Neural progenitor cell (in vitro differentiated cells): ENCODE measurements at regions not wholly inside any gene's neighbourhood (a gene's known extent, or its start where the extent isn't known, plus 50 kb on each side); places are given as distances from the start of the nearest gene placed in this dataset.

Source experiments
- DNase-seq: peaks from one replicate; pipeline ENCODE4 v3.0.0-alpha.2; 2016; ENCODE audit warnings: low spot score
- H2AFZ ChIP-seq: fragments of 200-600 bp; sonication (generic); replicated peaks from 2 replicates; pipeline ENCODE4 v1.6.1; 2016; ENCODE audit warnings: antibody characterized with exemption
- H3F3A ChIP-seq: fragments of 200-600 bp; sonication (generic); 2 replicates; pipeline ENCODE4 v1.6.1; 2016; ENCODE audit warnings: antibody characterized with exemption, low read depth
- H3K27ac ChIP-seq: fragments of 200-600 bp; sonication (generic); 2 replicates; pipeline ENCODE4 v1.5.1; 2016; ENCODE audit warnings: mild to moderate bottlenecking
- H3K27me3 ChIP-seq: fragments of 200-600 bp; sonication (generic); 2 replicates; pipeline ENCODE4 v1.6.1; 2016; ENCODE audit warnings: mild to moderate bottlenecking, moderate library complexity
- H3K36me3 ChIP-seq: fragments of 200-600 bp; sonication (generic); 2 replicates; pipeline ENCODE4 v1.5.1; 2016
- H3K4me1 ChIP-seq: fragments of 200-600 bp; sonication (generic); 2 replicates; pipeline ENCODE4 v1.6.1; 2016; ENCODE audit warnings: mixed run types
- H3K4me2 ChIP-seq: fragments of 200-600 bp; sonication (generic); 2 replicates; pipeline ENCODE4 v1.6.1; 2016
- H3K4me3 ChIP-seq: fragments of 200-600 bp; sonication (generic); 2 replicates; pipeline ENCODE4 v1.5.1; 2016
- H3K79me2 ChIP-seq: fragments of 200-600 bp; sonication (generic); 2 replicates; pipeline ENCODE4 v1.6.1; 2016; ENCODE audit warnings: low read depth
- H3K9ac ChIP-seq: fragments of 200-600 bp; sonication (generic); 2 replicates; pipeline ENCODE4 v1.6.1; 2016
- H3K9me3 ChIP-seq: fragments of 200-600 bp; sonication (generic); 2 replicates; pipeline ENCODE4 v1.5.1; 2016; ENCODE audit warnings: low read depth
- H4K20me1 ChIP-seq: fragments of 200-600 bp; sonication (generic); 2 replicates; pipeline ENCODE4 v1.6.1; 2016; ENCODE audit warnings: low read depth
- H3K27ac Mint-ChIP-seq: 3 replicates; pipeline ENCODE4 v1.8.0; 2021; ENCODE audit warnings: mixed read lengths
- H3K27me3 Mint-ChIP-seq: 2 replicates; pipeline ENCODE4 v1.8.0; 2022; ENCODE audit warnings: low read depth, mild to moderate bottlenecking, inconsistent platforms, moderate library complexity, mixed read lengths; ENCODE audit not compliant: insufficient read depth
- H3K36me3 Mint-ChIP-seq: 3 replicates; pipeline ENCODE4 v1.8.0; 2021; ENCODE audit warnings: mixed read lengths
- H3K4me1 Mint-ChIP-seq: 3 replicates; pipeline ENCODE4 v1.8.0; 2021; ENCODE audit warnings: mixed read lengths
- H3K4me3 Mint-ChIP-seq: 3 replicates; pipeline ENCODE4 v1.8.0; 2021; ENCODE audit warnings: mild to moderate bottlenecking, moderate library complexity, mixed read lengths
- H3K9me3 Mint-ChIP-seq: 3 replicates; pipeline ENCODE4 v1.8.0; 2020; ENCODE audit warnings: mixed read lengths
- EZH2 ChIP-seq: fragments of 200-600 bp; sonication (generic); IDR thresholded peaks from 2 replicates; pipeline ENCODE4 v1.6.1; 2017; ENCODE audit warnings: antibody characterized with exemption, mild to moderate bottlenecking, moderate library complexity
- EZH2phosphoT487 ChIP-seq: fragments of 200-600 bp; sonication (generic); IDR thresholded peaks from 2 replicates; pipeline ENCODE4 v1.6.1; 2017; ENCODE audit warnings: antibody characterized with exemption
- TF ChIP-seq, protein P1 (sequence below): fragments of 200-600 bp; sonication (generic); IDR thresholded peaks from 2 replicates; pipeline ENCODE4 v1.5.1; 2017; ENCODE audit warnings: antibody characterized with exemption, mild to moderate bottlenecking

DNA sequence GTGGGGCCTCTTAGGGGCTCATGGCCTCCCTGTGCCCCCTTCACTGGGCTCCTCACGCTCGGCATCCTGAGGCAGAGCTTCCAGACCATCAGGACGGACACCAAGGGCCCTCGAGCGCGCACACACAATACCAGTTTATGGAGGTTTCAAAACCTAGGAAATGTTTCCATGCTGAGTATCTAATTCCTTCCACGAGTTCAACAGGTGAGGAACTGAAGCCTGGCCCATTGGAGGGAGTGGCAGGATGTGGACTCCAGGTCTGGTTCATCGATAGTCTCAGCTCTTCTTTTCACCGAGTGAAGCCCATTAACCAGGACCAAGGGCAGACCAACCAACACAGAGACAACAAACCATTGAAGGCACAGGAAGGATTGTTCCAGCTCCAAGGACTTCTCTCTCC is 336.7 kb upstream of the SHH start:
- no peaks in the 10 kb centered on the region for H3K36me3 Mint-ChIP-seq
- H3K27ac Mint-ChIP-seq: no peak overlapping the region
- Histone ChIP-seq H3K27ac (no peak overlapping the region), H3K4me1 (no peaks in the 10 kb centered on the region), H3K79me2 (no peaks in the 10 kb centered on the region), H3K36me3 (no peaks in the 10 kb centered on the region), H3K4me3 (no peak overlapping the region), H3K27me3 (no peaks in the 10 kb centered on the region), H2AFZ (no peak overlapping the region), H3K9ac (no peak overlapping the region), H3K4me2 (no peak overlapping the region), H3F3A (no peaks in the 10 kb centered on the region), H4K20me1 (no peaks in the 10 kb centered on the region), H3K9me3 (no peaks in the 10 kb centered on the region)
- no peaks in the 10 kb centered on the region for H3K27me3 Mint-ChIP-seq
- H3K4me1 Mint-ChIP-seq: peaks cover 5% of the 10 kb centered on the region
- TF ChIP-seq EZH2phosphoT487: no peak
- TF ChIP-seq, protein P1, sequence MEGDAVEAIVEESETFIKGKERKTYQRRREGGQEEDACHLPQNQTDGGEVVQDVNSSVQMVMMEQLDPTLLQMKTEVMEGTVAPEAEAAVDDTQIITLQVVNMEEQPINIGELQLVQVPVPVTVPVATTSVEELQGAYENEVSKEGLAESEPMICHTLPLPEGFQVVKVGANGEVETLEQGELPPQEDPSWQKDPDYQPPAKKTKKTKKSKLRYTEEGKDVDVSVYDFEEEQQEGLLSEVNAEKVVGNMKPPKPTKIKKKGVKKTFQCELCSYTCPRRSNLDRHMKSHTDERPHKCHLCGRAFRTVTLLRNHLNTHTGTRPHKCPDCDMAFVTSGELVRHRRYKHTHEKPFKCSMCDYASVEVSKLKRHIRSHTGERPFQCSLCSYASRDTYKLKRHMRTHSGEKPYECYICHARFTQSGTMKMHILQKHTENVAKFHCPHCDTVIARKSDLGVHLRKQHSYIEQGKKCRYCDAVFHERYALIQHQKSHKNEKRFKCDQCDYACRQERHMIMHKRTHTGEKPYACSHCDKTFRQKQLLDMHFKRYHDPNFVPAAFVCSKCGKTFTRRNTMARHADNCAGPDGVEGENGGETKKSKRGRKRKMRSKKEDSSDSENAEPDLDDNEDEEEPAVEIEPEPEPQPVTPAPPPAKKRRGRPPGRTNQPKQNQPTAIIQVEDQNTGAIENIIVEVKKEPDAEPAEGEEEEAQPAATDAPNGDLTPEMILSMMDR: no peak
- no peak for TF ChIP-seq EZH2
- no peak for DNase-seq
- no peak overlapping the region for H3K4me3 Mint-ChIP-seq
- peaks cover 2% of the 10 kb centered on the region for H3K9me3 Mint-ChIP-seq

DNA sequence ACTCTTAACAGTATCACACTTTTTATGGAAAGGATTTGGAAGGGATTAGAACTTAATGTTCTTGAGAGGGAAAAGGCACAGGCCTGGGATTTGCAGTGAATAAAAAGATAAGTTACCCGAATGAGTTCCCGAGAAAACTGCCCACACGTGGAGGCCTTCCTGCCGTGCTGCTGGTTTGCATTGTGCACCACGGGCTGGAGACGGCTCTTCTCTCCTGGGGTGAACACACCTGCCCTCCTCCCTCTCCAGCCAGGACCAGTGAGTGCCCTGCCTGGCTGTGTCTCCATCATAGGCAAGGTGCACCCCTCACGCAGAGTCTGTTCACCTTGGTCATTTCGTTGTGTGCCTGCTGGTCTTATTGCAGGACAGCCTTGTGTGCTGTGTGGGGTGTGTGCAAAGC is 336.3 kb upstream of the SHH start:
- H3K4me2 ChIP-seq: no peak overlapping the region
- H3K9me3 ChIP-seq: no peaks in the 10 kb centered on the region
- H4K20me1 ChIP-seq: no peaks in the 10 kb centered on the region
- peaks cover 5% of the 10 kb centered on the region for H3K4me1 Mint-ChIP-seq
- no peaks in the 10 kb centered on the region for H3K36me3 ChIP-seq
- no peak for DNase-seq
- no peak overlapping the region for H2AFZ ChIP-seq
- H3K9ac ChIP-seq: no peak overlapping the region
- no peak overlapping the region for H3K4me3 ChIP-seq
- H3K36me3 Mint-ChIP-seq: no peaks in the 10 kb centered on the region
- H3K4me3 Mint-ChIP-seq: no peak overlapping the region
- no peaks in the 10 kb centered on the region for H3K4me1 ChIP-seq
- H3K27ac ChIP-seq: no peak overlapping the region
- TF ChIP-seq, protein P1: no peak
- no peak for TF ChIP-seq EZH2
- no peak for TF ChIP-seq EZH2phosphoT487
- no peaks in the 10 kb centered on the region for H3K79me2 ChIP-seq
- H3K27ac Mint-ChIP-seq: no peak overlapping the region
- H3K9me3 Mint-ChIP-seq: peaks cover 2% of the 10 kb centered on the region
- no peaks in the 10 kb centered on the region for H3K27me3 ChIP-seq
- H3K27me3 Mint-ChIP-seq: no peaks in the 10 kb centered on the region
- H3F3A ChIP-seq: no peaks in the 10 kb centered on the region

DNA sequence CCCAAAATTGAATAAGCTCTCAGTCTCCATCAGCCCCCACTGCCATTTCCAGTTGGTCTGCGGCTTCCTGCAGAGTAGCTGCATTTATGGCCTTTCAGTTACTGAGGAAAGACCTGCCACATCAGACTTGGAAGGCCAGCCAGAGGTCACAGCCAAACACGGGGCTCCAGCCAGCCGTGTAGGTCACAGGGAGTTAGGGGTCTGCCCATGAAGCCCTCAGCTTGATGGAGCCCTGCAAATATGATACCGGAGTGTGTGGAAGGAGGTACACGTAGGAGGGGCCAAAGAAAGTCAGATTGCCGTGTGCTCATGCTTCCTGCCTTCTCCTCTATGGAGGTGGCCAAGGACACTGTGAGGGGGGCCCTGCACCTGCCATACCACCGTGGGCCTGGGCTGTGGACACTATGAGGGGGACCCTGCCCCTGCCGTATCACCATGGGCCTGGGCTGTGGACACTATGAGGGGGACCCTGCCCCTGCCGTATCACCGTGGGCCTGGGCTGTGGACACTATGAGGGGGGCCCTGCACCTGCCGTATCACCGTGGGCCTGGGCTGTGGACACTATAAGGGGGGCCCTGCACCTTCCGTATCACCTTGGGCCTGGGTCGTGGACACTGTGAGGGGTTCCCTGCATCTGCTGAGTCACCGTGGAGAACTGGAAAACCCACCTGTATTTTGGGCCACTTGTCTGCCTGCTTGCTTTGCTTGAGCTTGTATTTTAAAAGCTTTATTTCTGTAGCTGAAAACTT is 335.7 kb upstream of the SHH start:
- Histone ChIP-seq H3K4me1 (no peaks in the 10 kb centered on the region), H3K9ac (no peak overlapping the region), H4K20me1 (no peaks in the 10 kb centered on the region), H3K27me3 (no peaks in the 10 kb centered on the region), H3K4me3 (no peak overlapping the region), H3K4me2 (no peak overlapping the region), H2AFZ (no peak overlapping the region), H3F3A (no peaks in the 10 kb centered on the region), H3K9me3 (no peaks in the 10 kb centered on the region), H3K79me2 (no peaks in the 10 kb centered on the region), H3K36me3 (no peaks in the 10 kb centered on the region), H3K27ac (no peak overlapping the region)
- H3K27me3 Mint-ChIP-seq: no peaks in the 10 kb centered on the region
- no peak for DNase-seq
- H3K9me3 Mint-ChIP-seq: no peaks in the 10 kb centered on the region
- H3K4me1 Mint-ChIP-seq: peaks cover 5% of the 10 kb centered on the region
- H3K27ac Mint-ChIP-seq: no peak overlapping the region
- no peaks in the 10 kb centered on the region for H3K36me3 Mint-ChIP-seq
- TF ChIP-seq EZH2phosphoT487 (no peak), EZH2 (no peak)
- TF ChIP-seq, protein P1: no peak
- no peak overlapping the region for H3K4me3 Mint-ChIP-seq
